GM06990 (cell line): ENCODE measurements at regions not wholly inside any gene's neighbourhood (a gene's known extent, or its start where the extent isn't known, plus 50 kb on each side); places are given as distances from the start of the nearest gene placed in this dataset.

Experiments
- DNase-seq: peaks from one replicate; pipeline ENCODE4 v3.0.0-alpha.2; 2011; ENCODE audit not compliant: insufficient read length; ENCODE audit errors: extremely low read depth
- H3K27me3 ChIP-seq: replicated peaks from 2 replicates; pipeline ENCODE4 v1.6.0; 2011; ENCODE audit warnings: low read length; ENCODE audit not compliant: control insufficient read depth, insufficient read depth
- H3K36me3 ChIP-seq: 2 replicates; pipeline ENCODE4 v1.5.1; 2011; ENCODE audit warnings: low read length; ENCODE audit not compliant: control insufficient read depth, insufficient read depth
- H3K4me3 ChIP-seq: replicated peaks from 2 replicates; pipeline ENCODE4 v1.5.1; 2011; ENCODE audit warnings: low read depth, mild to moderate bottlenecking, control low read depth, low read length
- CTCF ChIP-seq: IDR thresholded peaks from 2 replicates; pipeline ENCODE4 v1.5.1; 2011; ENCODE audit warnings: low read length, control low read depth, mild to moderate bottlenecking, inconsistent platforms; ENCODE audit not compliant: insufficient read depth, poor library complexity, severe bottlenecking

DNA sequence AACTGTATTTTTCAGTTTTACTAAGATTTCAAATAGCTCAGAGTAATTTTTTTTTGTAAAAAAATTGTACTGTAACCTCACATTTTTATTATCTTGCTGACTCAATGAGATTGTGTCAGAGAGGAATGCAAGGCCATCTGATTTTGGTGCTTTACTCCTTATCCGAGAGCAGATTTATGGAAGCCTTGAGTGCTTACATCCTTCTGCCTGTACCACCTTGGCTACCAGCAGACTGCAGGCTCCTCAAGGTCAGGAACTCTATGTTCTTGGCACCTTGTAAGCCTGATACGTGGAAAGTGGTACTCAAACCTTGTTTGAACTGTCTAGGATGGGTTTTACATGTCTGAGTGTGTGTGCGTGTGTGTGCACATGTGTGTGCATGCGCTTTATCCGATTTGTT lies 80.1 kb upstream of the MLIP start:
- H3K4me3 ChIP-seq: no peak overlapping the region
- no peaks in the 10 kb centered on the region for H3K27me3 ChIP-seq
- no peak for TF ChIP-seq CTCF
- DNase-seq: no peak
- no peaks in the 10 kb centered on the region for H3K36me3 ChIP-seq

- no peaks in the 10 kb centered on the region for H3K27me3 ChIP-seq
- no peaks in the 10 kb centered on the region for H3K36me3 ChIP-seq
- no peak overlapping the region for H3K4me3 ChIP-seq
- DNase-seq: no peak
- no peak for TF ChIP-seq CTCF
Measured at GRCh38 chr6:54037277-54037779, 73.9 kb upstream of the MLIP start.

GRCh38 chr6:54040545-54040944 lies 70.7 kb upstream of the MLIP start:
- no peak overlapping the region for H3K4me3 ChIP-seq
- no peak for TF ChIP-seq CTCF
- H3K36me3 ChIP-seq: no peaks in the 10 kb centered on the region
- no peaks in the 10 kb centered on the region for H3K27me3 ChIP-seq
- no peak for DNase-seq

- H3K36me3 ChIP-seq: no peaks in the 10 kb centered on the region
- no peaks in the 10 kb centered on the region for H3K27me3 ChIP-seq
- no peak for DNase-seq
- TF ChIP-seq CTCF: no peak
- no peak overlapping the region for H3K4me3 ChIP-seq
Measured at GRCh38 chr6:54041239-54041638, 70.0 kb upstream of the MLIP start.

- Histone ChIP-seq H3K36me3 (no peaks in the 10 kb centered on the region), H3K27me3 (no peaks in the 10 kb centered on the region; the same call in 1 of the 2 replicates), H3K4me3 (no peak overlapping the region)
- TF ChIP-seq CTCF: no peak
- DNase-seq: no peak
Measured at GRCh38 chr6:54043360-54043759, 67.9 kb upstream of the MLIP start.

DNA sequence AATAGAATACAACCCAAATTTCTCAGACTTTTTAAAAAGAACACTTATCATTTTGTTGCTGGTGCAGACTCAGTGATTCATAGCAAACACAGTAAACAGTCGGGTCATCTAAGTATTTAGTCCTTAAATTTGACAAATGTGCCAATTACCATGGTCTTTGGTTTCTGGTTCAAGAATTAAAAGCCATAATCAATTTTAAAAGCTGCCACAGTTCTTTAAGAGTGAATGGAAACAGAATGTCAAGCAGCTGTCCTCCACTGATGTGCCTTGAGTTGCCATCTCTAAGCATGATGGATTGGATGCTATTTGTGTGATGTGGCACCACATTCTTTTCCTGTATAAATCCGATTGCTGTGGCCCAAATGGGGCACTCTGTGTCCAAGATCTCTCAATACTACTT lies 67.2 kb upstream of the MLIP start:
- TF ChIP-seq CTCF: no peak
- no peaks in the 10 kb centered on the region for H3K36me3 ChIP-seq
- no peak for DNase-seq
- no peak overlapping the region for H3K4me3 ChIP-seq
- H3K27me3 ChIP-seq: no peaks in the 10 kb centered on the region; the same call in 1 of the 2 replicates
